RWPE1 (cell line): ENCODE measurements at regions not wholly inside any gene's neighbourhood (a gene's known extent, or its start where the extent isn't known, plus 50 kb on each side); places are given as distances from the start of the nearest gene placed in this dataset.

ENCODE experiments used
- CTCF ChIA-PET: fragments of 350-600 bp; sonication (Branson Sonifier 250); formaldehyde crosslinking; extraction: SDS; loops from one replicate; lab custom pipeline; 2021; lab: Yijun Ruan, JAX
- POLR2A ChIA-PET: fragments of 400-600 bp; formaldehyde crosslinking; extraction: SDS; loops from one replicate; lab custom pipeline; 2020; ENCODE audit warnings: antibody characterized with exemption; ENCODE audit not compliant: low non-redundant PET; lab: Yijun Ruan, JAX
- DNase-seq: peaks from one replicate; pipeline ENCODE4 v3.0.0; 2012; ENCODE audit warnings: low spot score
- H3K27ac ChIP-seq: fragments of 450-650 bp; 2 replicates; pipeline ENCODE4 v1.5.1; 2017
- CTCF ChIP-seq: fragments of 450-650 bp; conservative IDR thresholded peaks from 2 replicates; pipeline ENCODE4 v1.5.1; 2017; ENCODE audit warnings: low read depth, mild to moderate bottlenecking

- CTCF ChIA-PET, result no interaction called here
- POLR2A ChIA-PET, result no interaction called here
- no peak for TF ChIP-seq CTCF
- no peak overlapping the region for H3K27ac ChIP-seq
- DNase-seq, result no peak
Measured at GRCh38 chr12:123096182-123096581, 54.7 kb downstream of the PITPNM2 start.

- ChIA-PET POLR2A (no interaction called here), CTCF (interaction anchor here (0.6 to 1.3 kb wide), 3 partner anchors 48 to 1268 kb away, joined by 4 read pairs; no protein-coding TSS in a partner anchor)
- no peak for TF ChIP-seq CTCF
- H3K27ac ChIP-seq, result peak overlapping the region; percentile 36
- DNase-seq, result no peak
Measured at GRCh38 chr12:123095078-123095881, 55.6 kb downstream of the PITPNM2 start.

- CTCF ChIA-PET, result interaction anchor here (1.3 kb wide), 2 partner anchors 49 to 51 kb away, joined by 4 read pairs; no protein-coding TSS in a partner anchor
Measured at GRCh38 chr12:123094349-123095077, 56.4 kb downstream of the PITPNM2 start.

GRCh38 chr12:123092866-123093265 is 58.0 kb downstream of the PITPNM2 start:
- no peak overlapping the region for H3K27ac ChIP-seq
- TF ChIP-seq CTCF, result no peak
- CTCF ChIA-PET, result no interaction called here
- POLR2A ChIA-PET, result no interaction called here
- no peak for DNase-seq

More at GRCh38 chr12:123094349-123095077, 56.4 kb downstream of the PITPNM2 start:
- TF ChIP-seq CTCF, result no peak
- DNase-seq, result peak; percentile 64
- POLR2A ChIA-PET, result no interaction called here
- H3K27ac ChIP-seq, result peak overlapping the region; percentile 36

- POLR2A ChIA-PET, result no interaction called here
- no peak for TF ChIP-seq CTCF
- no peak for DNase-seq
- H3K27ac ChIP-seq, result peak overlapping the region; percentile 83
- CTCF ChIA-PET, result interaction anchor here (0.6 kb wide), 1 partner anchor 97 kb away, joined by 3 read pairs; no protein-coding TSS in a partner anchor
Measured at GRCh38 chr12:123091230-123092150, 59.4 kb downstream of the PITPNM2 start.
